T47D (cell line): ENCODE measurements at regions not wholly inside any gene's neighbourhood (a gene's known extent, or its start where the extent isn't known, plus 50 kb on each side); places are given as distances from the start of the nearest gene placed in this dataset.

Source experiments
- DNase-seq, 2 experiments: peaks; one replicate each; pipeline versions ENCODE4 v3.0.0 to v3.0.0-alpha.2; 2011 to 2012; ENCODE audit warnings: low read depth in 1 of 2, low spot score in 1 of 2
- JUND ChIP-seq: IDR thresholded peaks from 2 replicates; pipeline ENCODE4 v1.6.1; 2012; ENCODE audit warnings: low read depth
- in situ Hi-C: cut with HindIII; loops from 2 replicates; pipeline ENCODE4 v1.10.0; 2016; ENCODE audit warnings: low sequenced_read_pairs, low pct_unique_long_range_greater_than_20kb

DNA sequence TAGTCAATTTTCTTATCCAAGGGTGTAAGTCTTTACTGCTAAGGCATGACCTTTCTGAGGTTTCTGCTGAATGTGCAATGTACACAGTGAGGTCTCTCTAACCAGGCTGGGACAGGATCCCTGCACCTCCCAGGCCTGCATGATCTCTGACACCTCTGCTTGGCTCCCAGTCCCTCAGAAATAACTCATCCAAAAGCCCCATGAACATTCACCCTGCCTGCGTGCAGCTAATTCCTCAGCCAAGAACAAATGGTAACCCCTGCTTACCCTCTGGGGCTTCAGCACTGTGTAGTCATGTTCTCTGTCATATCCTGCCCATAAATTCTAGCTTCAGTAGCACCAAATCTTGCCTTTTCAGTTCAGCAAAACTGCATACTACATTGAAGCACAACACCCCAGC lies 1146.3 kb upstream of the MIR17HG start:
- no peak for DNase-seq
- in situ Hi-C loops, result no loop called here
- no peak for TF ChIP-seq JUND

- in situ Hi-C loops, result no loop called here
- TF ChIP-seq JUND, result no peak
- DNase-seq, result no peak
These were observed 1145.6 kb upstream of the MIR17HG start for GRCh38 chr13:90201676-90202460.

DNA sequence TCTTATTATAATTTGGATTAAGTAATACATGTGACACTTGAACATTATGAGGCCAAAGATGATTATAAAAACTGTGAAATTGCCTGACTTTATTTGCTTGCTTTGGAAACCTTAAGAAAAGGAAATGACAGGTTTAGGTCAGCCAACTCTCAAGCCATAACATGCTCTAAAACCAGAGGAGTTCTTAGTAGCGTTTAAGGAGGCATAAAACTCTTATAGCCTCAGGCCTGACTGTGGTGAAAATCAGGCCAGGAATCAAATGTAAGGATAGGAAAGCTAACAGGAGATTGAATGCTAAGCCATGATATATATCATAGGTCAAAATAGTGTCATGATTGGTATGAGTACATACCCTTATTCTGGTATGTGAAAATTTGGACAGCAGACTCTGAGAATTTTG lies 1142.4 kb upstream of the MIR17HG start:
- TF ChIP-seq JUND, result no peak
- in situ Hi-C loops, result no loop called here
- DNase-seq, result peak in 1 of 2 experiments; percentile 62

GRCh38 chr13:90205911-90206310 lies 1141.6 kb upstream of the MIR17HG start:
- in situ Hi-C loops, result no loop called here
- no peak for DNase-seq
- TF ChIP-seq JUND, result no peak

- in situ Hi-C loops, result no loop called here
- TF ChIP-seq JUND, result no peak
- no peak for DNase-seq
These were observed 1130.2 kb upstream of the MIR17HG start for GRCh38 chr13:90217275-90217674.

DNA sequence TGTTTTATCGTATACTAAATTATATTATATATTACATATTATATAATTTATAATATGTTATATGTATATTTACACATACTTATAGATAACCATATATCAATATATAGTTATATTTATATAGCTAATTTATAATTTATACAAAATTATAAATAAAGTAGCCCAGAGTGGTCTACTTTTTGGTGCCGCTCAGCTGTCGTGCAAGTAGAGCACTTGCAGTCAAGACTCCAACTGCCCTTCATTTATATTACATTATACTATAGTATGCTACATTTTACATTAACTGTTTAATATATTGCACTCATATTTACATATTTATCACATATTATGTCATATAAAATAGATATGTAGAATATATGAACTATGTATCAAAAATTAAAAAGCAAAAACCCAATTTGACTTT lies 1124.7 kb upstream of the MIR17HG start:
- in situ Hi-C loops, result no loop called here
- TF ChIP-seq JUND, result no peak
- no peak for DNase-seq

- TF ChIP-seq JUND, result no peak
- no peak for DNase-seq
- in situ Hi-C loops, result no loop called here
These were observed 1117.2 kb upstream of the MIR17HG start for GRCh38 chr13:90230311-90230710.

- no peak for DNase-seq
- in situ Hi-C loops, result no loop called here
- no peak for TF ChIP-seq JUND
These were observed 1115.2 kb upstream of the MIR17HG start for GRCh38 chr13:90232291-90232690.

- TF ChIP-seq JUND, result no peak
- in situ Hi-C loops, result no loop called here
- DNase-seq, result peak; percentile 28 to 29
These were observed 1113.4 kb upstream of the MIR17HG start for GRCh38 chr13:90233933-90234672.

DNA sequence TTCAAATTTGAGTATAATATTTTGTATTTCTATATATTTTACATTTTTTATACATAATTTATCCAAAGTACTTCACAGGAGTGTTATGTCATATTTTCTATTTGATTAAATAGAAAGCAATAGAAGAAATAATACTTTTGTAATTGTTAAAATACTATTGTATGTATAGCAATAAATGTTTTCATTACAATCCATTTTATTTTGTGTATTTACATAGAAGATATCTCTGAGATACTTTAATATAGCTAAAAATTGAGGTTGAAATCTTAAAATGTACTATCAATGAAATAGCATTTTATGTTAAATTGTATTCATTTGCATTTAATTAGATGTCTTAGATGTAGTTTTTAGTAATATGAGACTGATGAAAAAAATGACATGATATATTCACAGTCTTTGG lies 1109.6 kb upstream of the MIR17HG start:
- in situ Hi-C loops, result no loop called here
- no peak for TF ChIP-seq JUND
- DNase-seq, result no peak

GRCh38 chr13:90238413-90238812 lies 1109.1 kb upstream of the MIR17HG start:
- no peak for TF ChIP-seq JUND
- in situ Hi-C loops, result no loop called here
- DNase-seq, result peak in 1 of 2 experiments; percentile 9

DNA sequence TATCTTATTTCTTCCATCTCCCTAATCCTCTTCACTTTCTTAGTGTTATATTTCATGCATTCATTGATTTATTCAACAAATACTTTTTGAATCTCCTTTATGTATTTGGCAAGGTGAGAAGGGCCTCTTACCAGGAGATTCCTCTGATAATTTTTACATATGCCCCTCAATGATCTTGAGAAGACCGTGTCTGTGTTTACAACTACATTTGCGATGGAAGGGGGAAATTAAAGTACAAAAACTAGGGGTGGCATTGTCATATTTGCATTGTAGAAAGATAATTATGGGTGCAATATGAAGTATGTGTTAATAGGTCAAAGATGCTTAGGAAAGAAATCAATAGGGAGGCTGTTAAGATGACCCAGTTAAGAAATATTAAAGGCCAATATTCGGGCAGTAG lies 1108.4 kb upstream of the MIR17HG start:
- in situ Hi-C loops, result no loop called here
- TF ChIP-seq JUND, result no peak
- DNase-seq, result no peak

DNA sequence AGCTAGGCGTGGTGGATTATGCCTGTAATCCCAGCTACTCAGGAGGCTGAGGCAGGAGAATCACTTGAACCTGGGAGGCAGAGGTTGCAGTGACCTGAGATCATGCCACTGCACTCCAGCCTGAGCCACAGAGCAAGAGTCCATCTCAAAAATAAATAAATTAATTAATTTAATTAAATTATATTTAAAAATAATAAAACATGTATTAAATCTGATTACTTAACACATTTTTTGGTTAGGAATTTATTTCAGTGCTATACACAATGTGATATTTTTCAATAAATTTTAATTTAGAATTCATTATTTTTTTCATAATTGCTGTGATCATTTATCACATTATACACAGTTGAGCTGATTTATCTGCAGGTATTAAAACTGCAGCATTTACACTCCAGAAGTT lies 1101.5 kb upstream of the MIR17HG start:
- no peak for TF ChIP-seq JUND
- in situ Hi-C loops, result no loop called here
- no peak for DNase-seq
